Activated CD8-positive, alpha-beta T cell treated with anti-CD3 and anti-CD28 coated beads, Interleukin-2, amount 10 ng/mL, durations not matched to agents 7 days and 5 days (primary cell): ENCODE measurements at regions not wholly inside any gene's neighbourhood (a gene's known extent, or its start where the extent isn't known, plus 50 kb on each side); places are given as distances from the start of the nearest gene placed in this dataset.
"Not testable (repeated sequence)": the region's sequence is repeated elsewhere in the genome, so short reads cannot be mapped to it uniquely, and the experiment has no call there.

Experiments used
- ATAC-seq: fragments of 150-1000 bp; cut with Tn5 transposase; one replicate; pipeline ENCODE4 v1.10.0; 2021; ENCODE audit warnings: moderate library complexity
- CTCF ChIA-PET: fragments of 350-600 bp; sonication (Branson Sonifier 250); formaldehyde crosslinking; loops from one replicate; lab custom pipeline; 2021; ENCODE audit warnings: antibody characterized with exemption; lab: Charles Lee
- POLR2A ChIA-PET: fragments of 350-600 bp; sonication (Branson Sonifier 250); formaldehyde crosslinking; loops from one replicate; lab custom pipeline; 2021; ENCODE audit warnings: antibody characterized with exemption; lab: Charles Lee
- DNase-seq: peaks from one replicate; pipeline ENCODE4 v3.0.0-alpha.2; 2020
- H3K27ac Mint-ChIP-seq: one replicate; pipeline ENCODE4 v1.8.0; 2021; ENCODE audit warnings: mild to moderate bottlenecking, mixed read lengths
- H3K27me3 Mint-ChIP-seq: one replicate; pipeline ENCODE4 v1.8.0; 2021; ENCODE audit warnings: low read depth, mixed read lengths
- H3K36me3 Mint-ChIP-seq: one replicate; pipeline ENCODE4 v1.8.0; 2021; ENCODE audit warnings: low read depth, mixed read lengths
- H3K4me1 Mint-ChIP-seq: one replicate; pipeline ENCODE4 v1.8.0; 2021; ENCODE audit warnings: low read depth, mixed read lengths
- H3K4me3 Mint-ChIP-seq: one replicate; pipeline ENCODE4 v1.8.0; 2021; ENCODE audit warnings: mild to moderate bottlenecking, mixed read lengths
- H3K9me3 Mint-ChIP-seq: one replicate; pipeline ENCODE4 v1.8.0; 2022; ENCODE audit warnings: mixed read lengths; ENCODE audit not compliant: insufficient read depth

GRCh38 chr3:69642606-69643005 lies 96.7 kb upstream of the MITF start:
- ChIA-PET CTCF (no interaction called here), POLR2A (no interaction called here)
- Mint-ChIP-seq H3K4me3 (no peak overlapping the region), H3K9me3 (no peaks in the 10 kb centered on the region), H3K4me1 (no peaks in the 10 kb centered on the region), H3K27ac (no peak overlapping the region), H3K36me3 (no peaks in the 10 kb centered on the region), H3K27me3 (no peaks in the 10 kb centered on the region)
- ATAC-seq (no peak), DNase-seq (no peak)

GRCh38 chr3:69639851-69640250 lies 99.4 kb upstream of the MITF start:
- no peak for DNase-seq
- Mint-ChIP-seq H3K27me3 (no peaks in the 10 kb centered on the region), H3K27ac (no peak overlapping the region), H3K4me1 (no peaks in the 10 kb centered on the region), H3K36me3 (no peaks in the 10 kb centered on the region), H3K4me3 (no peak overlapping the region), H3K9me3 (no peaks in the 10 kb centered on the region)
- ChIA-PET POLR2A (no interaction called here), CTCF (no interaction called here)
- no peak for ATAC-seq

- Mint-ChIP-seq H3K36me3 (no peaks in the 10 kb centered on the region), H3K4me1 (no peaks in the 10 kb centered on the region), H3K9me3 (peaks cover 15% of the 10 kb centered on the region), H3K27me3 (no peaks in the 10 kb centered on the region), H3K27ac (no peak overlapping the region), H3K4me3 (no peak overlapping the region)
- ChIA-PET CTCF (no interaction called here), POLR2A (no interaction called here)
- ATAC-seq (no peak), DNase-seq (no peak)
These were observed 110.3 kb upstream of the MITF start for GRCh38 chr3:69628951-69629350.

DNA sequence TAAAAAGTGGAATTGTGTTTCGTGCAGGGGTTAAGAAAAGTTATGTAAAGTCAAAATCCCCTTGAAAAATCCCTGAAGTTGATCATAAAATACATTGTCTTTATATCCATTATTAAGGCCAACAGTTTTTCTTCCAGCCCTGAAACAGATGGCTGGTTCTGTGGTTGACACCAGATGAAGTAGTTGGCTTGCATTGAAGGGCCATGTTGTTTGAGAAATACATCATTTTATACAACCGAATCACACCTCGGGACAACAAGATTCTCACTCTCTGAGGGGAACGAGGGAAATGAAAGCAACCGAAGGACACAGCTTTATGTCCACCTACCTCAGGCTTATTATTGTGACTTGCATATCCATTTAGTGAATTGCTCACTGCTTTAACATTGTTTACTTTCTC lies 126.0 kb upstream of the MITF start:
- H3K4me3 Mint-ChIP-seq = no peak overlapping the region
- POLR2A ChIA-PET = no interaction called here
- no peaks in the 10 kb centered on the region for H3K9me3 Mint-ChIP-seq
- H3K27me3 Mint-ChIP-seq = no peaks in the 10 kb centered on the region
- DNase-seq (no peak), ATAC-seq (no peak)
- H3K4me1 Mint-ChIP-seq = no peaks in the 10 kb centered on the region
- H3K36me3 Mint-ChIP-seq = no peaks in the 10 kb centered on the region
- no peak overlapping the region for H3K27ac Mint-ChIP-seq
- CTCF ChIA-PET = no interaction called here

DNA sequence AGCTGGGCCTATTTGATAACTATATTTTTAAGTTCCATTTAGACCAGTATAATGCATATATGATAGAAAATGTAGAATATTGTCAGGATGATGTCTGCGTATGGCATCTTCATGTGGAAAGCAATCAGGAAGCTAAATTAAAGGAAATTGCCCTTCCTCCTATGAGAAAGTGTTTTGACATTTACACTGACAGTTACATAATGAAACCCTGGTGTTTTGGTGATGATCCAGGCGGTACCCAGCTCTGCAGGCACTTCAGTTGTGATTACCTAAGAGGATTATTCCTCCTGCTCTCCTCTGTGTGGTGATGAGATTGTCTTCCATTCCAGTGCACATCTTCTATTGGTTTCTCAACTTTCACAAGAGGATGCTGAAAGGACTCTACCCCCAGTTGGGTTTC lies 126.5 kb upstream of the MITF start:
- Mint-ChIP-seq H3K36me3 (no peaks in the 10 kb centered on the region), H3K4me3 (no peak overlapping the region), H3K9me3 (no peaks in the 10 kb centered on the region), H3K27me3 (no peaks in the 10 kb centered on the region), H3K27ac (no peak overlapping the region), H3K4me1 (no peaks in the 10 kb centered on the region)
- DNase-seq (no peak), ATAC-seq (no peak)
- ChIA-PET CTCF (no interaction called here), POLR2A (no interaction called here)

DNA sequence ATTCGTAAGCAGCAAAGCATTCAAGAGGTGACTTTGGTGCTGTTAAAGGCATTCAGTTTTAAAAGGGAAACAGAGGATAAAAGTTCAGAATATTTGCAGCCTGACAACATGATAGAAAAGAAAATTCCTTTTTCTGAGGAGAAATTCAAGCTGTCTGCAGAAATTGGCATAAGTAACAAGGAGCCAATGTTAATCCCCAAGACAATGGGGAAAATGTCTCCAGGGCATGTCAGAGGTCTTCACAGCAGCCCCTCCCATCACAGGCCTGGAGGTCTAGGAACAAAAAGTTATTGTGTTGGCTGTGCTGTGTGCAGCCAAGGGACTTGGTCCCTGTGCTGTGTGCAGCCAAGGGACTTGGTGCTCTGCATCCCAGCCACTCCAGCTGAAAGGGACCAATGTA lies 129.7 kb upstream of the MITF start:
- H3K36me3 Mint-ChIP-seq, H3K4me1 Mint-ChIP-seq, H3K27me3 Mint-ChIP-seq, DNase-seq, ATAC-seq, H3K4me3 Mint-ChIP-seq, H3K27ac Mint-ChIP-seq, CTCF ChIA-PET, POLR2A ChIA-PET, H3K9me3 Mint-ChIP-seq: not testable (repeated sequence)

- H3K4me3 Mint-ChIP-seq = no peak overlapping the region
- no peaks in the 10 kb centered on the region for H3K4me1 Mint-ChIP-seq
- no peak overlapping the region for H3K27ac Mint-ChIP-seq
- ChIA-PET POLR2A (no interaction called here), CTCF (no interaction called here)
- H3K27me3 Mint-ChIP-seq = no peaks in the 10 kb centered on the region
- ATAC-seq (no peak), DNase-seq (no peak)
- H3K9me3 Mint-ChIP-seq = no peaks in the 10 kb centered on the region
- no peaks in the 10 kb centered on the region for H3K36me3 Mint-ChIP-seq
These were observed 131.6 kb upstream of the MITF start for GRCh38 chr3:69607466-69608305.

- CTCF ChIA-PET = no interaction called here
These were observed 133.4 kb upstream of the MITF start for GRCh38 chr3:69605867-69606266.

GRCh38 chr3:69604735-69605450 lies 134.4 kb upstream of the MITF start:
- ChIA-PET CTCF (interaction anchor here (0.8 kb wide), 1 partner anchor 1189 kb away, joined by 3 read pairs; no protein-coding TSS in a partner anchor), POLR2A (no interaction called here)
- no peaks in the 10 kb centered on the region for H3K9me3 Mint-ChIP-seq
- no peak overlapping the region for H3K27ac Mint-ChIP-seq
- H3K4me1 Mint-ChIP-seq = no peaks in the 10 kb centered on the region
- DNase-seq (no peak), ATAC-seq (no peak)
- no peaks in the 10 kb centered on the region for H3K27me3 Mint-ChIP-seq
- H3K4me3 Mint-ChIP-seq = no peak overlapping the region
- H3K36me3 Mint-ChIP-seq = no peaks in the 10 kb centered on the region

More at GRCh38 chr3:69605867-69606266, 133.4 kb upstream of the MITF start:
- POLR2A ChIA-PET = no interaction called here
- H3K4me1 Mint-ChIP-seq = no peaks in the 10 kb centered on the region
- H3K27ac Mint-ChIP-seq = no peak overlapping the region
- H3K9me3 Mint-ChIP-seq = no peaks in the 10 kb centered on the region
- no peaks in the 10 kb centered on the region for H3K27me3 Mint-ChIP-seq
- no peak overlapping the region for H3K4me3 Mint-ChIP-seq
- ATAC-seq (no peak), DNase-seq (no peak)
- no peaks in the 10 kb centered on the region for H3K36me3 Mint-ChIP-seq

GRCh38 chr3:69602112-69602511 lies 137.2 kb upstream of the MITF start:
- CTCF ChIA-PET = no interaction called here
- no peak overlapping the region for H3K27ac Mint-ChIP-seq
- POLR2A ChIA-PET = no interaction called here
- H3K9me3 Mint-ChIP-seq = no peaks in the 10 kb centered on the region
- H3K27me3 Mint-ChIP-seq = no peaks in the 10 kb centered on the region
- H3K4me1 Mint-ChIP-seq = no peaks in the 10 kb centered on the region
- H3K36me3 Mint-ChIP-seq = no peaks in the 10 kb centered on the region
- DNase-seq (no peak), ATAC-seq (no peak)
- no peak overlapping the region for H3K4me3 Mint-ChIP-seq

- no peaks in the 10 kb centered on the region for H3K9me3 Mint-ChIP-seq
- H3K4me1 Mint-ChIP-seq = no peaks in the 10 kb centered on the region
- DNase-seq (no peak), ATAC-seq (no peak)
- no peak overlapping the region for H3K27ac Mint-ChIP-seq
- no peak overlapping the region for H3K4me3 Mint-ChIP-seq
- ChIA-PET CTCF (no interaction called here), POLR2A (no interaction called here)
- no peaks in the 10 kb centered on the region for H3K36me3 Mint-ChIP-seq
- no peaks in the 10 kb centered on the region for H3K27me3 Mint-ChIP-seq
These were observed 145.0 kb upstream of the MITF start for GRCh38 chr3:69594286-69594685.

DNA sequence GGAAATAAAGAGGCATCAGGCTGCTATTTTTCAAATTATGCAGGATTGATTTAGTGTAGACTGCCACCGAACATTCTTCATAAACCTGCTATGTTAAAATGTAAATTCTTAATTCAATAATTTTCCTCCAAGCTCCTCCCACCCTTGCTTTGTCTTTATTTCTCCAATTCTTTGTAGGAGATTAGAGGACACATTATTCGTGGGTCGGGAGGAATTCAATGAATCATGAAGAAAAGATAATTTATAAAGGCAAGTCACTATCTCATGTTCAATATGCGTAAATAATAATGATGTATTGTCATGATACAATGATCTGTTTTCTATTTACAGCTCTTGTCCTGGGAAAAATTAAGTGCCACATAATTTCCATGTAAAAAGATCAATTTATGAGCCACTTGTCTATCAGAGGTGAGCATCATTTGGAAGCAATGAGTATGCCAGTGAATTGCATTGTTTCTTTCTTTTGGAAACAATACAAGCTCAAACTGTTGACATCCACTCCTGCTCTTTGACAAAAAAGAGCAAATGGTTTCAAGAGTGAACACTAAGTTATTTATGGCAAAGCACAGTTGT lies 148.0 kb upstream of the MITF start:
- H3K9me3 Mint-ChIP-seq = peaks cover 7% of the 10 kb centered on the region
- H3K4me1 Mint-ChIP-seq = no peaks in the 10 kb centered on the region
- POLR2A ChIA-PET = no interaction called here
- CTCF ChIA-PET = interaction anchor here (0.7 kb wide), 1 partner anchor 10 kb away, joined by 3 read pairs; no protein-coding TSS in a partner anchor
- no peak for DNase-seq
- no peaks in the 10 kb centered on the region for H3K27me3 Mint-ChIP-seq
- no peak overlapping the region for H3K27ac Mint-ChIP-seq
- H3K4me3 Mint-ChIP-seq = no peak overlapping the region
- no peaks in the 10 kb centered on the region for H3K36me3 Mint-ChIP-seq
- ATAC-seq = no peak
